ENCODE measurements at regions not wholly inside any gene's neighbourhood (a gene's known extent, or its start where the extent isn't known, plus 50 kb on each side); places are given as distances from the start of the nearest gene placed in this dataset.

DNA sequence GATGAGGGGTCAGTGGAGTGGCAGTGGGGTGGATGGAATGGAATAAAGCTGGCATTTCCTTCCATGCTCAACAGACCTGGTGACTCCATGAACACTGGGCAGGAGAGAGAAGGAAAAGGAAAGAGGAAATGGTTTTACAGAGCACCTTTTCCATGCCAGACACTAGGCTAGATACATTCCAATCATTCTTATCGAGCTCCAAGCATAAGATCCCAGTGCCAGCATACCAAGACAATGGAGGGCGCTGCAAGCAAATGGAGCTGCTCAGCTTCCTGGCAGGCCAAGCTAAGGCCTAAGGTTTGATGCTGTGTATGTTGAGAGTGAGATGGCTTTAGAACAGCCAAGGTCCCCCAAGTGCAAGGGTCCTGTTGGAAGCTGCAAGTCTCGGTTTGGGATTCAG is 113.2 kb downstream of the HSPH1 start:
- DNase-seq: no peak

DNA sequence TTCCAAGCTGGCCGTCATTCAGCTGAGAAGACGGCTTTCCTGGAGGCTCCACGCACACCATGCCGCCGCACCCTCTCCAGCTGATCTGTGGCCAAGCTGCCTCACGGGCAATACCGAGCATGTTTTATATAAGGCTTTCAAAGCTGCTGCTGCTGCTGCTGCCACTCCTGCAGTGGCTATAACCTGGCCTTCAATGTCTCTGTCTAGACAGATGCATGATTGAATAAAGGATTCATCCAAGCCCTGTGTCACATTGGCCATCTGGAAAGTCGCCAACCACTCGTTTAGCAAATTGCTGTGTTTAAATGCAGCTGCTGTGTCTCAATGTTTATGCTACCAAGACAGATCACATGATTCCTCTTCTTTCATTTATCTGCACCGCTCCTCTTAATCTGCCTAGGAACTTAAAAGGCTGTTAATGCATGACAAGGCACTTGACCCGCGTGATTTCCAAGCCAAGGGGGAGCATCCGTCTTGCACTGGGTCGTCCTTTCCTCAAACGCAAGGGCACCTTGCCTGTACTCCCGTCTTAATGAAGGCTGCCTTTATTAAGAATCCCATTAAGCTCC is 114.3 kb downstream of the TEX26 start:
- peak; percentile 86 for DNase-seq

DNA sequence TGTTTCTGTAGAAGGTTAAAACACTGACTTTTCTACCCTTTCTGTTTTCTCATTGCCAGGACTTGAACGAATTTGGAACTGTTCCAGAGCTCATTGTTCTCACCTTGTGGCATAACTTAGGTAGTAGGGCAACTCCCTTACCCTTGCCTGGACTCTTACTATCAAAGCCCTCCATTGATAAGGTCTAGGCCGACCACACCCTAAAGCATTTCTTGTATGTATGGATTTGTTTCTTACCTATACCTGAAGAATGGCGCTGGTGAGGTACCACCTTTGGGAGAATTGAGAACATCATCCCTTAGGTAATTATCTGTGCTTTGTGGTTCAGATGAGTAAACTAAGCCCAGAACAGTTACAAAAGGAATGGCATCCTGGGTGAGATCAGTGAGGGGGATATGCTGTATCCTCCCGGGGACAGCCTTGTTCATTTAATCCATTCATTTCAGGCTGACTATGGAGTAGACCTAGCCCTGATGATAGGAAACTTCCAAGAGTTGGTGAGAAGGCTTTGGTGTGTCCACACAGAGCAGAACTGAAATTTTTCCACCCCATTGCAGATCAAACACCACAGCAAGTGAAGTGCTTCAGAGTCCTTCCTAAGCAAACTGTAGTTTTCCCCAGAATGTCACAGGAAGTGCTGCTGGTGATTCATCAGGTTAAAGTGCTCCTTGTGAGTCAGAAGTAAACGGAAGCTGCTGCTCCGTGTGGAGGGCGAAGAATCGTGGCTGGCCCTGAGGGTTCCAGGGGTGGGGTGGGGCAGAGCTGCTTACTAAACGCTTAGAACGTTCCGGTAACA is 113.0 kb downstream of the TEX26 start:
- DNase-seq: no peak

GRCh38 chr13:31044364-31045285 is 112.2 kb downstream of the TEX26 start:
- peak; percentile 50 for DNase-seq

- DNase-seq: no peak
These were observed 111.5 kb downstream of the TEX26 start for GRCh38 chr13:31043957-31044356.

DNA sequence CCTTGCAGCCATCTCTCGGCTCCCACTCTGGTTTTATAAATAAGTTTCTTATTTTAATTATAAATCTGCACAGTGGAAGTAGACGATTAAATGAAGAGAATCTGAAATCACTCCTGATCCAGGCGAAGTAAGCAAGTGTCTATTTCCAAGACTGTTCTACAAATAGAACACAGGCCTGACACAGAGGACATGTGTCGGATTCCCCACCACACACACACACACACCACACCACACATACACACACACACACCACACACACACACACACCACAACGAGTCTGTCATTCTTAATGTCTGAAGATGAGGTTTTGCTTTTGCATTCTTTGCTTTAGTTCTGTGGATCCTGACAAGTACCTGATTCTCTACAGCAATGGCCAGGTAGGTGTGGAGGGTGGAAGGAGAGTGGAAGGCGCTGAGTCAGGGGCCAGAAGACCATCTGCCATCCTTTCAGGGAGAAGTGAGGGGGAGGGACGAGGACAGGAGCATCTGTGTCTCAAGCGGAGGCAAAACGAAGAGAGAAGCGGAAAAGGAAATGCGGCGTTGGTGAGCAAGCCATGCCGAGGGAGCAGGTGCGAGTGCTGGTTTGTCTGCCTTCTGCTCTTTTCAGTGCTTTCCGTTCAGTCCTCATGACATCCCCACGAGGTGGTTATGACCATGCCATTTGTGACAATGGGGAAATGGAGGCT is 110.2 kb downstream of the TEX26 start:
- no peak for DNase-seq

- no peak for DNase-seq
These were observed 109.6 kb downstream of the TEX26 start for GRCh38 chr13:31042049-31042448.

DNA sequence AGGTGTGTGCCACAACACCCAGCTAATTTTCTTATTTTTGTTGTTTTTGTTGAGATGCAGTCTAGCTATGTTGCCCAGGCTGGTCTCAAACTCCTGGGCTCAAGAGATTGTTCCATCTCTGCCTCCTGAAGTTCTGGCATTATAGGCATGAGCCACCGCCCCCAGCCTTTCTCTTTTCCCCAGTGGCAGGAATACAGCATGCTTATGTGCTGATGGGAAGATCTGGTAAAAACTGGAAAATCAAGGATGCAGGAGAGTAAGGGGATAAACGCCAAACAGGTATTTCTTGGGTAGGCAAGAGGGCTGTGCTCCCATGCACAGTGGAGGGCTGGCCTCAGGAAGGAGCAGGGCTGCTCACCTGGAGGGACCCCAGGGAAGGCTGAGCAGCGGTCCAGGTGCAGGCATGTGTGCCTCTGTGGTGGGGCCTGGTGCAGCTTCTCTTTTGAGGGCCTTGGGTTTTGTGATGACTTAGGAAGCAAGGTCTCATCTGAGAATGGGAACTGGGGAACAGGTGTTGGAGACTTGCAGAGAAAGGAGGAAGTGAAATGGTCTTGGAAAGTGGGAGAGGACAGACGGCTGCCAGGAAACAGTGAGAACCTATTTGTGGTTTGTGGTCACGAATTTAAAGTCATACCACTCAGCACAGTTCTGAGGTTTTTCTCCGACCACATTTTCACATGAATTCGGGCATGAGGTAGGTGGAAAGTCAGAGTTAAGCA is 106.5 kb downstream of the TEX26 start:
- no peak for DNase-seq

DNA sequence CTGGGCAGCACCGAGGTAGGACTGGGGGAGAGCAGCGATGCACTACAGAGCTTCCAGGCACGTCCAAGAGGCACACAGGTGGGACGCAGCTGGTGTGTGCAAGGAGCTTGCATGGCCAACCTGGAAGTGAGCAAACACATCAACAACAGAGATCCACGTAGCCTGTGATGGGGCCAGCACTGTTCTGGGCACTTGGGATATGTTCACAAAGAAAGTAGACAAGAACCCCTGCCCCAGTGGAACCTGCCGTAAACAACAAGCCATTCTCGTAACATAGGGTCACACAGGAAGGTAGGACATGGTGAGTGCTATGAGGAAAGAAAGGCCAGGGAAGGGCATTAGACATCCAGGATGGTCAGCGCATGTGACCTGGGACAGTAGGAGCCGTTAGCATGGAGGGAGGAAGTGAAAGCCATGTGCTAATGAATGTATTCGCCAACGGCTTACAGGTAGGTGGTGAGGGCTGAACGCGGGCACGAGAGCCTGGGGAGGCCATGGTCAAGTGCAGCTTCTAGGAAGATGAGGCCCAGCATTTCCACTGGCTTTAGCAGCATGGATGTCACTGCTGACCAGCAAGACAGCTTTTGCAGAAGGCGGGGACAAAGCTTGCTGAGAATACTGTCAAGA is 105.5 kb downstream of the TEX26 start:
- no peak for DNase-seq

GRCh38 chr13:31036731-31037695 is 104.6 kb downstream of the TEX26 start:
- DNase-seq: no peak

DNA sequence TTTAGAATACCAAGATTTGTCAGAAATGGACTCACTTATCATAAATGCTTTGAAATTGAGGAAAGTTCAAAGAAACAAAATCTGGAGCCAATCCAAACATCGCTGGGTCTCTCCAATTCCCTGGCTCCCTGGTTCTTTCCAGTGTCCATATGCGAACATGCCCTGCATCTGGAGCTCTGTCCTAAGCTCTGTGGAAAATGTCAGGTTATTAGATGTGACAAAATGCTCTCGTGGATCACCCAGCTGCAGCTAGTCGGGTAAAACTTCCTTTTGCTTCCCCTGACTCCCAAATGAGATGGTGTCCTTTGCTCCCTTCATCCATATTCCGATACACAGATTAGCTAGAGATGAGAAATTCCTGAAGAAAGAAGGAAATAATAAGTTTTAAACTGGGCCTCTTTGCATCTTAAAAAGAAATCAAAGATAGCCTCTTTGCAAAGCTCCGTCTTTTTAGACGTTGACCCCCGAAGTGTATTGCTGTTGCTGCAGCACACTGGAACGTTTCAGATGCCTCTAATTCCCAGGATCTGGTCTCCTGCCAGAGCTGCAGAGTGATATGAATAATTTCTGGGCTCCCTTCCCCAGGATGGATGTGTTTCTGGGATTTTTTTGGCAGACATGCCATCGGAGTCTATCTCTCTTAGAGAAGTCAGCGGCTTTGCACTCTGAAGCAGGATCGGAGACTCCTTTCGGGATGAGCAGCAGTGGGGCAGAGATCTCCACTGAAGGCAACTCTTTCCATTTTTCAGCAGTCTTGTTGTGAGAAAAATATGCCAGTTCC is 102.9 kb downstream of the TEX26 start:
- no peak for DNase-seq

GRCh38 chr13:31032528-31033113 is 100.2 kb downstream of the TEX26 start:
- no peak for DNase-seq

GRCh38 chr13:31031482-31031881 is 99.0 kb downstream of the TEX26 start:
- DNase-seq: no peak

DNA sequence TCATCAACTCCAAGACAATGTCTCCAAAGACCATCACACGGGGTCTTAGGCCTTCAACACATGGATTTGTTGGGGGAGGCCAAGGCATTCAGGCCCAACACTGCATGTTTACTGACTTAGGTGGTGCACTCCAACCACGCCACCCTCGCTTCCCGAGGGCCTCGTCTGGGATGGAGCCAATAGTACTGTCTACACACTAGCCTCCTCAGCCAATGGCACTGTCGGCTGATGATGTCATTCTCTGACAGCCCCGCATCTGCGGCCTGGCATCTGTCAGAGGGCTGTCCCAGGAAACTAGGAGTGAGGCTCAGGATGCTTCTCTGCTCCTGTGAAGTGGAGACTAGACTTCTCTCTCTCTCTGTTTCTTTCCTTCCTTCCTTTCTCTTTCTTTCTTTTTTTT is 96.6 kb downstream of the TEX26 start:
- peak; percentile 44 for DNase-seq

- no peak for DNase-seq
These were observed 94.7 kb downstream of the TEX26 start for GRCh38 chr13:31027136-31027535.
